ENCODE measurements at regions not wholly inside any gene's neighbourhood (a gene's known extent, or its start where the extent isn't known, plus 50 kb on each side); places are given as distances from the start of the nearest gene placed in this dataset.

- Histone ChIP-seq H3K36me3 (replicated peaks; ENCODE audit: insufficient read depth, low read length) (no peaks in the 10 kb centered on the region), H3K9me2 (replicated peaks; ENCODE audit: insufficient read depth, low read length) (no peaks in the 10 kb centered on the region)
These were observed 211.4 kb downstream of the CCDC59 start for GRCh38 chr12:82146740-82147139.

GRCh38 chr12:82144505-82144904 lies 213.7 kb downstream of the CCDC59 start:
- H3K27me3 ChIP-seq (replicated peaks; ENCODE audit: insufficient read depth, low read length): no peaks in the 10 kb centered on the region
- no peaks in the 10 kb centered on the region for H3K9me2 ChIP-seq (replicated peaks; ENCODE audit: insufficient read depth, low read length)
- no peaks in the 10 kb centered on the region for H3K4me1 ChIP-seq (ENCODE audit: low read length)
- H3K4me2 ChIP-seq (ENCODE audit: low read depth, low read length): no peak overlapping the region
- no peak for DNase-seq
- no peak overlapping the region for H3K27ac ChIP-seq (ENCODE audit: low read length)
- H3K9me3 ChIP-seq (replicated peaks; ENCODE audit: insufficient read depth, low read length): no peaks in the 10 kb centered on the region
- H3K79me2 ChIP-seq (ENCODE audit: low read length): no peaks in the 10 kb centered on the region
- H2AFZ ChIP-seq (ENCODE audit: low read length): no peak overlapping the region
- no peaks in the 10 kb centered on the region for H4K20me1 ChIP-seq (ENCODE audit: insufficient read depth, low read length)
- no peaks in the 10 kb centered on the region for H3K36me3 ChIP-seq (replicated peaks; ENCODE audit: insufficient read depth, low read length)
- TF ChIP-seq EZH2phosphoT487 (IDR thresholded peaks at IDR 0.05; ENCODE audit: low read length) (no peak), EZH2 (optimal IDR thresholded peaks at IDR 0.05; ENCODE audit: low read depth, low read length) (no peak), CTCF (IDR thresholded peaks at IDR 0.05; ENCODE audit: low read length) (no peak)
- no peak overlapping the region for H3K9ac ChIP-seq (ENCODE audit: low read length)
- H3K4me3 ChIP-seq (ENCODE audit: low read length): no peak overlapping the region
- no peaks in the 10 kb centered on the region for H3F3A ChIP-seq (ENCODE audit: insufficient read depth, low read length)

More at GRCh38 chr12:82146740-82147139, 211.4 kb downstream of the CCDC59 start:
- no peaks in the 10 kb centered on the region for H3K9me3 ChIP-seq (replicated peaks; ENCODE audit: insufficient read depth, low read length)
- no peaks in the 10 kb centered on the region for H4K20me1 ChIP-seq (ENCODE audit: insufficient read depth, low read length)
- H3F3A ChIP-seq (ENCODE audit: insufficient read depth, low read length): no peaks in the 10 kb centered on the region
- H2AFZ ChIP-seq (ENCODE audit: low read length): no peak overlapping the region
- no peaks in the 10 kb centered on the region for H3K79me2 ChIP-seq (ENCODE audit: low read length)
- H3K27me3 ChIP-seq (replicated peaks; ENCODE audit: insufficient read depth, low read length): no peaks in the 10 kb centered on the region
- no peak overlapping the region for H3K27ac ChIP-seq (ENCODE audit: low read length)
- no peak overlapping the region for H3K4me3 ChIP-seq (ENCODE audit: low read length)
- H3K9ac ChIP-seq (ENCODE audit: low read length): no peak overlapping the region
- no peak for DNase-seq
- no peak overlapping the region for H3K4me2 ChIP-seq (ENCODE audit: low read depth, low read length)
- no peaks in the 10 kb centered on the region for H3K4me1 ChIP-seq (ENCODE audit: low read length)
- TF ChIP-seq EZH2 (optimal IDR thresholded peaks at IDR 0.05; ENCODE audit: low read depth, low read length) (no peak), EZH2phosphoT487 (IDR thresholded peaks at IDR 0.05; ENCODE audit: low read length) (no peak), CTCF (IDR thresholded peaks at IDR 0.05; ENCODE audit: low read length) (no peak)

- no peak for DNase-seq
- H3K27me3 ChIP-seq (replicated peaks; ENCODE audit: insufficient read depth, low read length): no peaks in the 10 kb centered on the region
- TF ChIP-seq EZH2phosphoT487 (IDR thresholded peaks at IDR 0.05; ENCODE audit: low read length): no peak
- no peak for TF ChIP-seq CTCF (IDR thresholded peaks at IDR 0.05; ENCODE audit: low read length)
- TF ChIP-seq EZH2 (optimal IDR thresholded peaks at IDR 0.05; ENCODE audit: low read depth, low read length): no peak
- H3K27ac ChIP-seq (ENCODE audit: low read length): no peak overlapping the region
- no peak overlapping the region for H3K4me2 ChIP-seq (ENCODE audit: low read depth, low read length)
- no peaks in the 10 kb centered on the region for H3K36me3 ChIP-seq (replicated peaks; ENCODE audit: insufficient read depth, low read length)
- no peak overlapping the region for H2AFZ ChIP-seq (ENCODE audit: low read length)
- H4K20me1 ChIP-seq (ENCODE audit: insufficient read depth, low read length): no peaks in the 10 kb centered on the region; the same call in 1 of the 2 replicates
- no peaks in the 10 kb centered on the region for H3F3A ChIP-seq (ENCODE audit: insufficient read depth, low read length)
- no peaks in the 10 kb centered on the region for H3K79me2 ChIP-seq (ENCODE audit: low read length)
- H3K9me2 ChIP-seq (replicated peaks; ENCODE audit: insufficient read depth, low read length): no peaks in the 10 kb centered on the region
- H3K4me3 ChIP-seq (ENCODE audit: low read length): no peak overlapping the region
- H3K9me3 ChIP-seq (replicated peaks; ENCODE audit: insufficient read depth, low read length): no peaks in the 10 kb centered on the region
- H3K9ac ChIP-seq (ENCODE audit: low read length): no peak overlapping the region
- H3K4me1 ChIP-seq (ENCODE audit: low read length): no peaks in the 10 kb centered on the region
These were observed 225.8 kb downstream of the CCDC59 start for GRCh38 chr12:82132390-82132789.

All from MM.1S (cell line).